ENCODE measurements at regions not wholly inside any gene's neighbourhood (a gene's known extent, or its start where the extent isn't known, plus 50 kb on each side); places are given as distances from the start of the nearest gene placed in this dataset.

- intact Hi-C loops (cut with micrococcal nuclease), result loop anchor here (10.0 kb wide), 1 partner anchor 218 kb away; no protein-coding TSS in a partner anchor
These were observed 376.4 kb downstream of the KCTD16 start for GRCh38 chr5:144547098-144547499.

DNA sequence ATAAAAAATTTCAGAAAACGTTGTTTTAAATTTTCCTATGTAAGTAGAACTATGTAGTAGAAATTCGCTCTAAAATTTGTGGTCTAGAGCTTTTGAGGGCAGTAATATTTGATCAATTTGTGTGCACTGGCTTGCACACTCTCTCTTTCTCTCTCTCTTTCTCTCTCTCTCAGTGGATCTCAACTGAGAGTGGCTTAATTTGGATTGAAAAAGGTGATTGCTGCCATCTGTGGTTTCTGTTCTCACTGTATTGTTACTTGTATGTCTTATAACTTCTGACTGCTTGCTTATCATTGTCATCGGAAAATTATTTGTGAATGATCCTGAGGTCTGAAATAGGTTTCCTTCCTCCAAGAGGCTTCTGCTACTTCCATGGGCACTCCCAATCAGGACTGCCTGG is 368.2 kb downstream of the KCTD16 start:
- intact Hi-C loops (cut with micrococcal nuclease), result no loop called here
